PC-3 (cell line): ENCODE measurements at regions not wholly inside any gene's neighbourhood (a gene's known extent, or its start where the extent isn't known, plus 50 kb on each side); places are given as distances from the start of the nearest gene placed in this dataset.

Experiments used
- ATAC-seq: fragments of 200-7000 bp; cut with Tn5 transposase; 2 replicates; pipeline ENCODE4 v1.9.1; 2020; ENCODE audit warnings: mild to moderate bottlenecking, moderate library complexity
- BruUV-seq: library from RNA; stranded (reverse); fragments of 400-500 nt; replicated peaks from 2 replicates; lab custom pipeline; 2021; lab: Mats Ljungman, UMichigan
- CTCF ChIA-PET: fragments of 300-600 bp; sonication (Branson Sonifier 250); formaldehyde crosslinking; loops from one replicate; lab custom pipeline; 2022; ENCODE audit warnings: antibody characterized with exemption; lab: Charles Lee
- POLR2A ChIA-PET: fragments of 300-600 bp; sonication (Branson Sonifier 250); formaldehyde crosslinking; loops from one replicate; lab custom pipeline; 2022; ENCODE audit warnings: antibody characterized with exemption; ENCODE audit not compliant: unreplicated experiment; lab: Charles Lee
- DNase-seq: peaks from one replicate; pipeline ENCODE4 v3.0.0-alpha.2; 2015
- H2AFZ ChIP-seq: fragments of 300-600 bp; sonication (generic); 2 replicates; pipeline ENCODE4 v1.6.0; 2016; ENCODE audit warnings: antibody characterized with exemption, low read length
- H3F3A ChIP-seq: fragments of 300-600 bp; sonication (generic); one replicate; pipeline ENCODE4 v1.6.0; 2017; ENCODE audit warnings: antibody characterized with exemption, low read length, control low read depth, mild to moderate bottlenecking; ENCODE audit not compliant: unreplicated experiment
- H3K27ac ChIP-seq: fragments of 300-600 bp; sonication (generic); 2 replicates; pipeline ENCODE4 v1.5.1; 2016; ENCODE audit warnings: mild to moderate bottlenecking, low read length
- H3K27me3 ChIP-seq: fragments of 300-600 bp; sonication (generic); 2 replicates; pipeline ENCODE4 v1.6.1; 2016; ENCODE audit warnings: low read length, mixed read lengths
- H3K36me3 ChIP-seq: fragments of 300-600 bp; sonication (generic); 2 replicates; pipeline ENCODE4 v1.6.1; 2016; ENCODE audit warnings: low read depth, mixed run types, low read length, mixed read lengths
- H3K4me1 ChIP-seq: fragments of 300-600 bp; sonication (generic); 2 replicates; pipeline ENCODE4 v1.5.1; 2016; ENCODE audit warnings: low read length; ENCODE audit not compliant: insufficient read depth
- H3K4me2 ChIP-seq: fragments of 300-600 bp; sonication (generic); 2 replicates; pipeline ENCODE4 v1.6.0; 2016; ENCODE audit warnings: low read length
- H3K4me3 ChIP-seq: fragments of 300-600 bp; sonication (generic); 2 replicates; pipeline ENCODE4 v1.5.1; 2016; ENCODE audit warnings: mild to moderate bottlenecking, low read length, mixed read lengths
- H3K79me2 ChIP-seq: fragments of 300-600 bp; sonication (generic); 2 replicates; pipeline ENCODE4 v1.6.1; 2017; ENCODE audit warnings: low read length, mixed read lengths
- H3K9ac ChIP-seq: fragments of 300-600 bp; sonication (generic); 2 replicates; pipeline ENCODE4 v1.6.0; 2016; ENCODE audit warnings: mild to moderate bottlenecking, low read length
- H3K9me2 ChIP-seq: fragments of 300-600 bp; sonication (generic); replicated peaks from 2 replicates; pipeline ENCODE4 v1.6.1; 2016; ENCODE audit warnings: mixed run types, low read length, mixed read lengths
- H3K9me3 ChIP-seq: fragments of 300-600 bp; sonication (generic); 2 replicates; pipeline ENCODE4 v1.6.1; 2016; ENCODE audit warnings: low read length, mixed read lengths
- H4K20me1 ChIP-seq: fragments of 300-600 bp; sonication (generic); 2 replicates; pipeline ENCODE4 v1.6.1; 2016; ENCODE audit warnings: low read length, mixed read lengths
- EZH2 ChIP-seq: fragments of 300-600 bp; sonication (generic); IDR thresholded peaks from one replicate; pipeline ENCODE4 v1.6.1; 2017; ENCODE audit warnings: antibody characterized with exemption, mild to moderate bottlenecking, low read length; ENCODE audit not compliant: unreplicated experiment
- EZH2phosphoT487 ChIP-seq: fragments of 300-600 bp; sonication (generic); IDR thresholded peaks from 2 replicates; pipeline ENCODE4 v1.6.1; 2018; ENCODE audit warnings: mild to moderate bottlenecking, antibody characterized with exemption, low read length, borderline replicate concordance
- intact Hi-C: fragments of 100-400 bp; cut with micrococcal nuclease; formaldehyde crosslinking; loops from 2 replicates; pipeline ENCODE4 v1.9.0; 2023
- TF ChIP-seq, protein P1 (sequence below): fragments of 300-600 bp; sonication (generic); conservative IDR thresholded peaks from 2 replicates; pipeline ENCODE4 v1.5.1; 2017; ENCODE audit warnings: antibody characterized with exemption, low read depth, mild to moderate bottlenecking, low read length

DNA sequence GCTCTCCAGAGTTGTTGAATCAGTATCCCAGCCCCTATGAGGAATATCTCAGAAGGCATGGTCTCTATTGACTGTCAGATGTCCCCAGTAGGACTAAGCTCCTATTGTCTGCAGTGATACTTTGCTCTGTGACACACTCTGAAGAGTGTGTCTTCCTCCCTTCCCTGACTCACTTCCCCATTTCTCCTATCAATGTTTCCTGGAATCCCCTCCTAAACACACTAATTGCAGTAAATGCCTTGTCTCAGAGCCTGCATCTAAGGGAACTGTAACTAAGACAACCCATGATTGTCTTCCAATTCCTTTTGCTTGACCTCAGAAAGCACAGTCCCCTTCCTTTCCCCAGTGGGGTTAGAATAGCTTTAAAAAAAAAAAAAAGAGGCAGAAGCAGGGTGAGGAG, 397.3 kb upstream of the PROK2 start:
- H3F3A ChIP-seq, result no peaks in the 10 kb centered on the region
- no peak overlapping the region for H2AFZ ChIP-seq
- no peaks in the 10 kb centered on the region for H4K20me1 ChIP-seq
- CTCF ChIA-PET, result no interaction called here
- TF ChIP-seq EZH2phosphoT487 (no peak), EZH2 (no peak)
- TF ChIP-seq, protein P1, sequence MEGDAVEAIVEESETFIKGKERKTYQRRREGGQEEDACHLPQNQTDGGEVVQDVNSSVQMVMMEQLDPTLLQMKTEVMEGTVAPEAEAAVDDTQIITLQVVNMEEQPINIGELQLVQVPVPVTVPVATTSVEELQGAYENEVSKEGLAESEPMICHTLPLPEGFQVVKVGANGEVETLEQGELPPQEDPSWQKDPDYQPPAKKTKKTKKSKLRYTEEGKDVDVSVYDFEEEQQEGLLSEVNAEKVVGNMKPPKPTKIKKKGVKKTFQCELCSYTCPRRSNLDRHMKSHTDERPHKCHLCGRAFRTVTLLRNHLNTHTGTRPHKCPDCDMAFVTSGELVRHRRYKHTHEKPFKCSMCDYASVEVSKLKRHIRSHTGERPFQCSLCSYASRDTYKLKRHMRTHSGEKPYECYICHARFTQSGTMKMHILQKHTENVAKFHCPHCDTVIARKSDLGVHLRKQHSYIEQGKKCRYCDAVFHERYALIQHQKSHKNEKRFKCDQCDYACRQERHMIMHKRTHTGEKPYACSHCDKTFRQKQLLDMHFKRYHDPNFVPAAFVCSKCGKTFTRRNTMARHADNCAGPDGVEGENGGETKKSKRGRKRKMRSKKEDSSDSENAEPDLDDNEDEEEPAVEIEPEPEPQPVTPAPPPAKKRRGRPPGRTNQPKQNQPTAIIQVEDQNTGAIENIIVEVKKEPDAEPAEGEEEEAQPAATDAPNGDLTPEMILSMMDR, result no peak
- ATAC-seq (no peak), DNase-seq (no peak)
- no peak overlapping the region for H3K27ac ChIP-seq
- H3K9me3 ChIP-seq, result no peaks in the 10 kb centered on the region
- intact Hi-C loops, result no loop called here
- H3K4me2 ChIP-seq, result no peak overlapping the region
- POLR2A ChIA-PET, result no interaction called here
- peaks cover 11% of the 10 kb centered on the region; the same call in 1 of the 2 replicates for H3K4me1 ChIP-seq
- H3K36me3 ChIP-seq, result no peaks in the 10 kb centered on the region
- peaks cover 3% of the 10 kb centered on the region; the same call in 1 of the 2 replicates for H3K27me3 ChIP-seq
- H3K9ac ChIP-seq, result no peak overlapping the region
- H3K79me2 ChIP-seq, result no peaks in the 10 kb centered on the region
- no peak overlapping the region for H3K4me3 ChIP-seq
- BruUV-seq, result no TSS peak
- H3K9me2 ChIP-seq, result no peaks in the 10 kb centered on the region

DNA sequence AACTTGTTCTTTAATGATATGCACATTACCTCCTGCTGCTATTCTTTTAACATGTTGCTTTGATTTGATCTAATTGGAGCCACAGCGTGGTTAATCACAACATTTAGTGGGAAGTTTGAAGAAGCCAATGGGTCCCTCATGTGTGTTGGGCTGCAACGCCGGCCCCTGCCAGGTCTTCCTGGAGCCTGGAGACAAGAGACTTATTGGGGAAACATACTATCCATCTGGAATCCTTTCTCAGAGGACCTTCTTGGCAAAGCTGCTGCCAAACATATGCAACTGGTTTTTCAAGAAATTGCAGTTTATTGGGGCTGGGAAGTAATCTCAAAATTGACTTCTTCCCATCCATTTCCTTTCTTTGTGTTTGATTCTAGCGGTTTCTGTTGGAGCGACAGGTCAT, 396.3 kb upstream of the PROK2 start:
- no peaks in the 10 kb centered on the region for H3F3A ChIP-seq
- peaks cover 5% of the 10 kb centered on the region; the same call in 1 of the 2 replicates for H3K4me1 ChIP-seq
- H3K4me2 ChIP-seq, result no peak overlapping the region
- no peak overlapping the region for H3K27ac ChIP-seq
- no peak for ATAC-seq
- H4K20me1 ChIP-seq, result no peaks in the 10 kb centered on the region
- H3K79me2 ChIP-seq, result no peaks in the 10 kb centered on the region
- H3K27me3 ChIP-seq, result peaks cover 3% of the 10 kb centered on the region; the same call in 1 of the 2 replicates
- CTCF ChIA-PET, result no interaction called here
- TF ChIP-seq, protein P1, result no peak
- TF ChIP-seq EZH2, result no peak
- no peak for TF ChIP-seq EZH2phosphoT487
- POLR2A ChIA-PET, result no interaction called here
- no TSS peak for BruUV-seq
- intact Hi-C loops, result no loop called here
- H3K9ac ChIP-seq, result no peak overlapping the region
- H3K36me3 ChIP-seq, result no peaks in the 10 kb centered on the region
- H3K9me3 ChIP-seq, result no peaks in the 10 kb centered on the region
- H3K9me2 ChIP-seq, result no peaks in the 10 kb centered on the region
- DNase-seq, result peak; percentile 29
- no peak overlapping the region for H2AFZ ChIP-seq
- H3K4me3 ChIP-seq, result no peak overlapping the region

DNA sequence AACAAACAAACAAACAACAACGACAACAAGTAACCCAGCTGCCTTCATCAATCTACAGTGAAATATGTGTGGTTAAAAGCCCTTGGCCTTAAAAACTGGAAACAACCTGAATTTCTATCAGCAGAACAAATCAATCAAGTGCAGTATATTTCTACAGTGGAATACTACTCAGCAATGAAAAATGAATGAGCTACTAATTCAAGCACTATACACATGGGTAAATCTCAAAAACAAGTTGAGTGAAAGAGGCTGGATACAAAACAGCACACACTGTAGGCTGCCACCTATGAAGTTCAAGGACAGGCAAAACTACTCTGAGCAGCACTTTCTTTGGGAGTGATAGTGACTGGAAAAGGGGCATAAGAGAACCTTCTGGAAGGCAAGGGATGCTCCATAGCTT, 395.5 kb upstream of the PROK2 start:
- intact Hi-C loops, result no loop called here
- Histone ChIP-seq H3K9me3 (no peaks in the 10 kb centered on the region), H3K27ac (no peak overlapping the region), H3K79me2 (no peaks in the 10 kb centered on the region), H3K4me1 (no peaks in the 10 kb centered on the region), H4K20me1 (no peaks in the 10 kb centered on the region), H2AFZ (no peak overlapping the region), H3F3A (no peaks in the 10 kb centered on the region), H3K36me3 (no peaks in the 10 kb centered on the region), H3K27me3 (peaks cover 3% of the 10 kb centered on the region; the same call in 1 of the 2 replicates), H3K4me3 (no peak overlapping the region), H3K9ac (no peak overlapping the region), H3K4me2 (no peak overlapping the region), H3K9me2 (no peaks in the 10 kb centered on the region)
- ChIA-PET CTCF (no interaction called here), POLR2A (no interaction called here)
- no peak for DNase-seq
- BruUV-seq, result no TSS peak
- TF ChIP-seq EZH2phosphoT487, result no peak
- TF ChIP-seq, protein P1, result no peak
- TF ChIP-seq EZH2, result no peak
- ATAC-seq, result no peak
